Activated CD8-positive, alpha-beta T cell treated with anti-CD3 and anti-CD28 coated beads for 36 hours (primary cell): ENCODE measurements at regions not wholly inside any gene's neighbourhood (a gene's known extent, or its start where the extent isn't known, plus 50 kb on each side); places are given as distances from the start of the nearest gene placed in this dataset.

Experiments used
- ATAC-seq: fragments of 200-7000 bp; cut with Tn5 transposase; one replicate; pipeline ENCODE4 v1.10.0; 2021; ENCODE audit warnings: mild to moderate bottlenecking, moderate library complexity
- CTCF ChIA-PET: fragments of 350-600 bp; sonication (Branson Sonifier 250); formaldehyde crosslinking; loops from one replicate; lab custom pipeline; 2021; ENCODE audit warnings: antibody characterized with exemption; lab: Charles Lee
- POLR2A ChIA-PET: fragments of 350-600 bp; sonication (Branson Sonifier 250); formaldehyde crosslinking; loops from one replicate; lab custom pipeline; 2021; ENCODE audit warnings: antibody characterized with exemption; lab: Charles Lee
- DNase-seq: peaks from one replicate; pipeline ENCODE4 v3.0.0-alpha.2; 2020
- H3K27ac Mint-ChIP-seq: one replicate; pipeline ENCODE4 v1.8.0; 2021; ENCODE audit warnings: mild to moderate bottlenecking, mixed read lengths
- H3K27me3 Mint-ChIP-seq: one replicate; pipeline ENCODE4 v1.8.0; 2021; ENCODE audit warnings: mixed read lengths
- H3K36me3 Mint-ChIP-seq: one replicate; pipeline ENCODE4 v1.8.0; 2021; ENCODE audit warnings: low read depth, mixed read lengths
- H3K4me1 Mint-ChIP-seq: one replicate; pipeline ENCODE4 v1.8.0; 2021; ENCODE audit warnings: low read depth, mixed read lengths
- H3K4me3 Mint-ChIP-seq: one replicate; pipeline ENCODE4 v1.8.0; 2021; ENCODE audit warnings: mild to moderate bottlenecking, moderate library complexity, mixed read lengths
- H3K9me3 Mint-ChIP-seq: one replicate; pipeline ENCODE4 v1.8.0; 2021; ENCODE audit warnings: mixed read lengths
- CTCF ChIP-seq: fragments of 200-600 bp; IDR thresholded peaks from one replicate; pipeline ENCODE4 v1.8.0; 2022; ENCODE audit warnings: antibody characterized with exemption, mild to moderate bottlenecking
- intact Hi-C: fragments of 100-400 bp; cut with micrococcal nuclease; formaldehyde crosslinking; loops from one replicate; pipeline ENCODE4 v1.10.0; 2022

GRCh38 chr9:18073002-18073401 lies 401.0 kb upstream of the ADAMTSL1 start:
- ChIA-PET POLR2A (no interaction called here), CTCF (no interaction called here)
- no peak overlapping the region for H3K4me3 Mint-ChIP-seq
- H3K4me1 Mint-ChIP-seq, result no peaks in the 10 kb centered on the region
- intact Hi-C loops, result no loop called here
- no peaks in the 10 kb centered on the region for H3K27me3 Mint-ChIP-seq
- TF ChIP-seq CTCF, result no peak
- no peak for ATAC-seq
- no peaks in the 10 kb centered on the region for H3K36me3 Mint-ChIP-seq
- H3K9me3 Mint-ChIP-seq, result no peaks in the 10 kb centered on the region
- DNase-seq, result no peak
- no peak overlapping the region for H3K27ac Mint-ChIP-seq

GRCh38 chr9:18074041-18074440 lies 399.9 kb upstream of the ADAMTSL1 start:
- ChIA-PET CTCF (no interaction called here), POLR2A (no interaction called here)
- Mint-ChIP-seq H3K4me1 (no peaks in the 10 kb centered on the region), H3K27me3 (no peaks in the 10 kb centered on the region), H3K36me3 (no peaks in the 10 kb centered on the region), H3K9me3 (no peaks in the 10 kb centered on the region), H3K27ac (no peak overlapping the region), H3K4me3 (no peak overlapping the region)
- no peak for TF ChIP-seq CTCF
- DNase-seq (no peak), ATAC-seq (no peak)
- intact Hi-C loops, result no loop called here

GRCh38 chr9:18075253-18075952 lies 398.6 kb upstream of the ADAMTSL1 start:
- Mint-ChIP-seq H3K27ac (no peak overlapping the region), H3K36me3 (no peaks in the 10 kb centered on the region), H3K4me1 (no peaks in the 10 kb centered on the region), H3K9me3 (no peaks in the 10 kb centered on the region), H3K27me3 (no peaks in the 10 kb centered on the region), H3K4me3 (no peak overlapping the region)
- intact Hi-C loops, result no loop called here
- ATAC-seq (no peak), DNase-seq (no peak)
- CTCF ChIA-PET, result no interaction called here
- no peak for TF ChIP-seq CTCF
- POLR2A ChIA-PET, result no interaction called here

- POLR2A ChIA-PET, result interaction anchor here (0.6 kb wide), 1 partner anchor 175 kb away, joined by 3 read pairs; no protein-coding TSS in a partner anchor
- Mint-ChIP-seq H3K27me3 (no peaks in the 10 kb centered on the region), H3K4me3 (no peak overlapping the region), H3K9me3 (no peaks in the 10 kb centered on the region), H3K27ac (no peak overlapping the region), H3K4me1 (no peaks in the 10 kb centered on the region), H3K36me3 (no peaks in the 10 kb centered on the region)
- DNase-seq (no peak), ATAC-seq (no peak)
- CTCF ChIA-PET, result no interaction called here
- intact Hi-C loops, result no loop called here
- TF ChIP-seq CTCF, result no peak
These were observed 395.8 kb upstream of the ADAMTSL1 start for GRCh38 chr9:18077941-18078678.

- POLR2A ChIA-PET, result no interaction called here
- CTCF ChIA-PET, result no interaction called here
- intact Hi-C loops, result no loop called here
- TF ChIP-seq CTCF, result no peak
- Mint-ChIP-seq H3K27ac (no peak overlapping the region), H3K36me3 (no peaks in the 10 kb centered on the region), H3K4me3 (no peak overlapping the region), H3K4me1 (no peaks in the 10 kb centered on the region), H3K27me3 (no peaks in the 10 kb centered on the region), H3K9me3 (no peaks in the 10 kb centered on the region)
- ATAC-seq (no peak), DNase-seq (no peak)
These were observed 381.8 kb upstream of the ADAMTSL1 start for GRCh38 chr9:18092138-18092537.
